ENCODE measurements at regions not wholly inside any gene's neighbourhood (a gene's known extent, or its start where the extent isn't known, plus 50 kb on each side); places are given as distances from the start of the nearest gene placed in this dataset.

DNA sequence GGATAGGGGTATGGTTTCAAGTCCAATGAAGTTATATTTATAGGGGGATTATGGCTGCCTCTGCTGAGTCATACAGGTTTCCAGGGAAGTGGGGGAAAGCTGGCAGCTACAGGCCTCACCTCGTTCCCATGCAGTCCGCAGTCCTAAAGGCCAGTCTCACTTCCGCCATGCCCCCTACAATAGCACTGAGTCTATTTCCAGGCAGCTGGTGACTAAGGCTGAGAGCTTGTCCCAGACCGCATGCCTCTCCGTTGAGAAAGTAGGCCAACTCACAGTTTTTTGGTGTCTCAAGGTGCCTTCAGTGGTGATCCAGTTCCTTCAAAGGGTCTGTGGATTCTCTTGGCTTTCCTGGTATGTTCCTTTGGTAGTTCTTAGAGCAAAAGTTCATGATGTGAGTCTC, 203.9 kb upstream of the GLI3 start:
- TF ChIP-seq CTCF (IDR thresholded peaks at IDR 0.05): no peak
- TF ChIP-seq POLR2A (IDR thresholded peaks at IDR 0.05): no peak
